Lower leg skin (tissue), 3 donors: ENCODE measurements at regions not wholly inside any gene's neighbourhood (a gene's known extent, or its start where the extent isn't known, plus 50 kb on each side); places are given as distances from the start of the nearest gene placed in this dataset.

Experiments used
- POLR2A ChIP-seq, 2 donors: fragments of 450-650 bp; IDR thresholded peaks; one replicate each; pipeline ENCODE4 v1.6.1; 2016 to 2017; ENCODE audit warnings: antibody characterized with exemption in 2 of 2, mild to moderate bottlenecking in 1 of 2, moderate library complexity in 1 of 2
- TF ChIP-seq, protein P1 (sequence below), 3 donors: fragments of 450-650 bp; IDR thresholded peaks; one replicate each; pipeline ENCODE4 v1.5.1; 2016; ENCODE audit warnings: antibody characterized with exemption in 3 of 3, mild to moderate bottlenecking in 3 of 3, moderate library complexity in 2 of 3

DNA sequence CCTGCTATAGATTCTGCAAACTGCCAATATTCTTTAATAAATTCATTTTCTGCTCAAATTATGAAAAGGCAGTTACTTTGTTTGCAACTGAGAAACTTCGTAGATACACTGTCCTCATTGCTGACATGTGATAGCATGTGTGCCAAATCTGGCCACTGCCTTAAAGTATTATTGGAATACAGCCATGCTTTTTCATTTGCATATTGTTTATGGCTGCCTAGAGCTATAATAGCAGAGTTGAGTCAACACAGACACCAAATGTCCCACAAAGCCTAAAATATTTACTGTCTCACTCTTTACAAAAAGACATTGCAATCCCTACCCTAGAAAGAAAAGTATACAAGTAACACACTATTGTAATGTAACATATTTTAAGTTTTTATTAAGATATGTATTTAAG is 647.4 kb downstream of the XPNPEP1 start:
- TF ChIP-seq, protein P1, sequence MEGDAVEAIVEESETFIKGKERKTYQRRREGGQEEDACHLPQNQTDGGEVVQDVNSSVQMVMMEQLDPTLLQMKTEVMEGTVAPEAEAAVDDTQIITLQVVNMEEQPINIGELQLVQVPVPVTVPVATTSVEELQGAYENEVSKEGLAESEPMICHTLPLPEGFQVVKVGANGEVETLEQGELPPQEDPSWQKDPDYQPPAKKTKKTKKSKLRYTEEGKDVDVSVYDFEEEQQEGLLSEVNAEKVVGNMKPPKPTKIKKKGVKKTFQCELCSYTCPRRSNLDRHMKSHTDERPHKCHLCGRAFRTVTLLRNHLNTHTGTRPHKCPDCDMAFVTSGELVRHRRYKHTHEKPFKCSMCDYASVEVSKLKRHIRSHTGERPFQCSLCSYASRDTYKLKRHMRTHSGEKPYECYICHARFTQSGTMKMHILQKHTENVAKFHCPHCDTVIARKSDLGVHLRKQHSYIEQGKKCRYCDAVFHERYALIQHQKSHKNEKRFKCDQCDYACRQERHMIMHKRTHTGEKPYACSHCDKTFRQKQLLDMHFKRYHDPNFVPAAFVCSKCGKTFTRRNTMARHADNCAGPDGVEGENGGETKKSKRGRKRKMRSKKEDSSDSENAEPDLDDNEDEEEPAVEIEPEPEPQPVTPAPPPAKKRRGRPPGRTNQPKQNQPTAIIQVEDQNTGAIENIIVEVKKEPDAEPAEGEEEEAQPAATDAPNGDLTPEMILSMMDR (IDR thresholded peaks at IDR 0.05) = no peak
- TF ChIP-seq POLR2A (IDR thresholded peaks at IDR 0.05) = no peak
